ENCODE measurements at regions not wholly inside any gene's neighbourhood (a gene's known extent, or its start where the extent isn't known, plus 50 kb on each side); places are given as distances from the start of the nearest gene placed in this dataset.

DNA sequence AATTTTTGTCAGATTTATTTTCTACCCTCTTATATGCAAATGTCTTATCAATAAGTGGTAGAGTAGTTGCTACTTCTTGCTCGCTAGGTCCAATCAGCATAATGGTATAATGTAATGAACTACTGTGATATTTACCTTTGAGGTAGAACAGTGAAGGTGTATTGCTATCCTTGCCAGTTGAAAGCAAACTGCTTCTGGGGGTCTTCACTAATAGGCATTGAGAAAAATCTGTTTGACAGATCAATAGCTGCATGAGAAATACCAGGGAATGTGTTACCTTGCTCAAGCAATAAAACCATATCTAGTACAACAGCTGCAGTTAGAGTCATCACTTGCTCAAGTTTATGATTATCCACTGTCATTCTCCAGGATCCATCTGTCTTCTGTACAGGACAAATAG, 50.1 kb upstream of the EFEMP1 start:
- no peak for DNase-seq (ENCODE audit: low read depth)
- Histone ChIP-seq H3K36me3 (ENCODE audit: control insufficient read depth, insufficient read depth, low read length, severe bottlenecking) (no peaks in the 10 kb centered on the region), H3K4me1 (ENCODE audit: control insufficient read depth, insufficient read depth, low read length) (no peaks in the 10 kb centered on the region), H3K9ac (ENCODE audit: low read length) (no peak overlapping the region), H3K9me3 (ENCODE audit: control insufficient read depth, low read length) (no peaks in the 10 kb centered on the region), H3K4me3 (ENCODE audit: low read length) (no peak overlapping the region), H3K27me3 (replicated peaks; ENCODE audit: control insufficient read depth, insufficient read depth, low read length) (no peaks in the 10 kb centered on the region)

DNA sequence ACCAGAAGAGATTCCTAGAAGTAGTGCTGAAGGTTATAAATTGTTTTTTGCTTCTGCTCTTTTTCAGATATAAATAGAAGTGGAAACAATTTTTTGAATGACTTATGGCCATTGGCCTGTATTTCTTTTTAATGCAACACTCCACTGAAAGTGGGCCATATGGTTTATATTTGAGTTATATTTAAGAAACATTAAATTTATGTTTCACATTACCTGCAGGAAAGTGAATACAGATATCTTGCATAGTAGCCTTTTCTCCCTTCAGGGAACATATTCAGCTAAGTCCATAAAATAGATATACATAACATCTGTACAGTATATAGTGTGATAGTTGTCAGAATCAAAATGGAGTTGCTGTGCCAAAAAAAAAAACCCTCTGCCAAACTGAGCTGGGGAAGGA, 53.1 kb upstream of the EFEMP1 start:
- H3K4me1 ChIP-seq (ENCODE audit: control insufficient read depth, insufficient read depth, low read length) = no peaks in the 10 kb centered on the region
- no peaks in the 10 kb centered on the region for H3K9me3 ChIP-seq (ENCODE audit: control insufficient read depth, low read length)
- H3K9ac ChIP-seq (ENCODE audit: low read length) = no peak overlapping the region
- H3K27me3 ChIP-seq (replicated peaks; ENCODE audit: control insufficient read depth, insufficient read depth, low read length) = no peaks in the 10 kb centered on the region
- no peak for DNase-seq (ENCODE audit: low read depth)
- no peak overlapping the region for H3K4me3 ChIP-seq (ENCODE audit: low read length)
- no peaks in the 10 kb centered on the region for H3K36me3 ChIP-seq (ENCODE audit: control insufficient read depth, insufficient read depth, low read length, severe bottlenecking)

DNA sequence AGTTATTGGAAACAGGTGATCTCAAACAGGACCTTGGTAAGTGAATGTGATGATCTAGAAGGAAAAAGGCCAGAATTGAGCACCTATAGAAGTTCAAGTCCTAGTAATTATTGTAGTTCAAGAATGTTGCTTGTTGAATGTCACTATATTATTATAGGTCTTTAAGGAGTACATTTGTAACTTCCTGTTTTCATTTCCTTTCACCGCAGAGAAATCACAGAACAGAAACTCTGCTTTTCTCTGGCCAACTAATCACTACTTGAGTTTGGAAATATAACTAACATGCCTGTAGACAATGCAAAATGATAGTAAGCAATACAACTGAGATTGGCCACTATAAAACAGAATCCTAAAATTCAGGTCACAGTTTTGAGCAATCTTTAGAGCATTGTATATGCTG, 61.8 kb upstream of the EFEMP1 start:
- H3K4me1 ChIP-seq (ENCODE audit: control insufficient read depth, insufficient read depth, low read length) = no peaks in the 10 kb centered on the region
- no peak for DNase-seq (ENCODE audit: low read depth)
- no peak overlapping the region for H3K4me3 ChIP-seq (ENCODE audit: low read length)
- H3K36me3 ChIP-seq (ENCODE audit: control insufficient read depth, insufficient read depth, low read length, severe bottlenecking) = no peaks in the 10 kb centered on the region
- no peak overlapping the region for H3K9ac ChIP-seq (ENCODE audit: low read length)
- no peaks in the 10 kb centered on the region for H3K27me3 ChIP-seq (replicated peaks; ENCODE audit: control insufficient read depth, insufficient read depth, low read length)
- H3K9me3 ChIP-seq (ENCODE audit: control insufficient read depth, low read length) = no peaks in the 10 kb centered on the region

DNA sequence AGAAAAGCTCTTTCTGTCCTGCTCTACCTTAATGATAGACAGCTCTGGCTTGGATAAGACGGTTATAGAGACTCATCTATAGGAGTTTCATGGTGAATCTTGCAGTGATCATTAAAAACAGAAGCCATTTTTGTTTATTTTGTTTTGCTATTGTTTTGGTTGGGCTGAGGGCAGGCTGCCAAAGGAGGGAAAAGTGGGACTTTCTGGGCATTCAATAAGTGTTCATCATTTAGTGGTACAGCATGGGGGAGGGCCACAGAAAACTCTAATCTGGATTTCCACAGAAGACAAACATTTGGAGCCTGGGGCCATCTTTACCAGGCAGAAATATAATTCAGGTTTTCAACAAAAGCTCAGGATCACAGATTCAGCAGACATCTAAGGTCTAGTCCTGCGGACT, 62.4 kb upstream of the EFEMP1 start:
- DNase-seq (ENCODE audit: low read depth) = no peak
- Histone ChIP-seq H3K27me3 (replicated peaks; ENCODE audit: control insufficient read depth, insufficient read depth, low read length) (no peaks in the 10 kb centered on the region), H3K9ac (ENCODE audit: low read length) (no peak overlapping the region), H3K9me3 (ENCODE audit: control insufficient read depth, low read length) (no peaks in the 10 kb centered on the region), H3K4me1 (ENCODE audit: control insufficient read depth, insufficient read depth, low read length) (no peaks in the 10 kb centered on the region), H3K4me3 (ENCODE audit: low read length) (no peak overlapping the region), H3K36me3 (ENCODE audit: control insufficient read depth, insufficient read depth, low read length, severe bottlenecking) (no peaks in the 10 kb centered on the region)

DNA sequence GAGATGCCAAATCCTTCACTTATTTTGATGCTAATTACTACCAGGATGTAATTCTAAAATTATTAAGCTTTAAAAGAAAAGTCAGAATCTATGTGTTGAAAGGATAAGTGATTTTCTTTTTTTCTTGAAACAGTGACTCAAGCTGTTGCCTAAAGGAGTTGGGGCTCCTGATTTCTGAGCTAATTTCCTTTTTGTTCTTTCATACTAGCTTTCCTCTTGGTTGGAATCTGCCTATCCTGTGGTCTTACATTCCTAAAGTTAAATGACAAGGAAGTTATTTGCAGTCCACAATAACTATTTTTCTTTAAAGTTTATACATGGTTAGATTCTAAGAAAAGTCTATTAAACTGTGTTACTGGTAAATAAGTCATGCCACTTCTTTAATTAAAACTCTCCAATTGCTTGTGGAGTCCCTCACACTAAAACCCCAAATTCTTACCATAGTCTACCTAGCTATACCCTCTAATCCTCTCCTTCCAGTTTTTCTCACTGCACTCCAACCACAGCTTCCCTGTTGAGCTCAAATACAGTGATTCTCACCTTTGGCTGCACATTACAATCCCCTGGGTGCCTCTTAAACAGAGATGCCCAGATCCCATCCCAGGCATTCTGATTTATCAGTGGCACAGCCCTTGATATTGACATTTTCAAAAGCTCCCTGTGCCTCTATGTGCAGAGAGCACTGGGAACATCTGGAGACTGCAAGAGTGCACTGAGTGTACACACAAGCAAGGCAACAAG, 63.3 kb upstream of the EFEMP1 start:
- Histone ChIP-seq H3K36me3 (ENCODE audit: control insufficient read depth, insufficient read depth, low read length, severe bottlenecking) (no peaks in the 10 kb centered on the region), H3K9ac (ENCODE audit: low read length) (no peak overlapping the region), H3K4me3 (ENCODE audit: low read length) (no peak overlapping the region), H3K9me3 (ENCODE audit: control insufficient read depth, low read length) (no peaks in the 10 kb centered on the region), H3K4me1 (ENCODE audit: control insufficient read depth, insufficient read depth, low read length) (peaks cover 5% of the 10 kb centered on the region), H3K27me3 (replicated peaks; ENCODE audit: control insufficient read depth, insufficient read depth, low read length) (no peaks in the 10 kb centered on the region)
- peak; percentile 25 for DNase-seq (ENCODE audit: low read depth)

DNA sequence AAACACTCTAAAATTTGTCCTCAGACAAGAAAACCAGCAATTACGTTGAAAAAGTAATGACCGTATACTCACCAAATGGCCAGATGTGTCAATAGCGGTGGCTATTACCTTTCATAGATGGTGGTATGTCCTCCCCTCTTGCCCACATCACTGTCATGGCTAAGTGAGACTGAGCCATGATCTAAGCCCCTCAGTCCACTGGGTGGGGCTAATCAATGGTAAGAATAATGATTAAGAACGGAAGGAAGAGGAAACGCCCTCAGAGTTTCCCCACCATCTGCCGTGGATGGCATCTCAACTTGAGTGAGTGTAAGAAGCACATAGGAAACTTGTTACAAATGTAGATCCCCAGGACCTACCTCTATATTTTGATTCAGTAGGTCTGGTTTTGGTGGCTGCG, 65.8 kb upstream of the EFEMP1 start:
- H3K9ac ChIP-seq (ENCODE audit: low read length) = no peak overlapping the region
- DNase-seq (ENCODE audit: low read depth) = no peak
- peaks cover 15% of the 10 kb centered on the region for H3K4me1 ChIP-seq (ENCODE audit: control insufficient read depth, insufficient read depth, low read length)
- H3K4me3 ChIP-seq (ENCODE audit: low read length) = no peak overlapping the region
- no peaks in the 10 kb centered on the region for H3K27me3 ChIP-seq (replicated peaks; ENCODE audit: control insufficient read depth, insufficient read depth, low read length)
- H3K9me3 ChIP-seq (ENCODE audit: control insufficient read depth, low read length) = no peaks in the 10 kb centered on the region
- H3K36me3 ChIP-seq (ENCODE audit: control insufficient read depth, insufficient read depth, low read length, severe bottlenecking) = no peaks in the 10 kb centered on the region

DNA sequence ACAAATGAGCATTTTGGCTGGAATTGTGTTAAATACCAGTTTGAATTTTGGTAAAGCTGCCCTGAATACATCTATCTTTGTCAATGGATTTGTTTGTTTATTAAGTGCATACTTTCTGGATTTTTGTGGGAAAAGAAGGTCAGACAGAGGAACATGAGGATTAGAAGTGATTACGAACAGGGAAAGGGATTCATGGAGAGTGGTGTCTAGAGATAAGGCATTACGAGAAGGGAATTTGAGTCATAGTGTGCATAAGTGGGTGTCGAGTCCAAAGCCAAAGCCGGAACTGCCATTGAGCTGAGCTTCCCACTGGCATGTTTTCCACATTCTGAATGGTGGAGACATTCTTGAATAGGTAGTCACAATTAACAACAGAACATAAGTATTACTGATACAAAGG, 68.9 kb upstream of the EFEMP1 start:
- H3K4me1 ChIP-seq (ENCODE audit: control insufficient read depth, insufficient read depth, low read length) = peaks cover 20% of the 10 kb centered on the region
- H3K36me3 ChIP-seq (ENCODE audit: control insufficient read depth, insufficient read depth, low read length, severe bottlenecking) = no peaks in the 10 kb centered on the region
- H3K9ac ChIP-seq (ENCODE audit: low read length) = peak overlapping the region; percentile 53
- H3K9me3 ChIP-seq (ENCODE audit: control insufficient read depth, low read length) = no peaks in the 10 kb centered on the region
- DNase-seq (ENCODE audit: low read depth) = peak; percentile 95
- H3K4me3 ChIP-seq (ENCODE audit: low read length) = no peak overlapping the region
- H3K27me3 ChIP-seq (replicated peaks; ENCODE audit: control insufficient read depth, insufficient read depth, low read length) = no peaks in the 10 kb centered on the region

DNA sequence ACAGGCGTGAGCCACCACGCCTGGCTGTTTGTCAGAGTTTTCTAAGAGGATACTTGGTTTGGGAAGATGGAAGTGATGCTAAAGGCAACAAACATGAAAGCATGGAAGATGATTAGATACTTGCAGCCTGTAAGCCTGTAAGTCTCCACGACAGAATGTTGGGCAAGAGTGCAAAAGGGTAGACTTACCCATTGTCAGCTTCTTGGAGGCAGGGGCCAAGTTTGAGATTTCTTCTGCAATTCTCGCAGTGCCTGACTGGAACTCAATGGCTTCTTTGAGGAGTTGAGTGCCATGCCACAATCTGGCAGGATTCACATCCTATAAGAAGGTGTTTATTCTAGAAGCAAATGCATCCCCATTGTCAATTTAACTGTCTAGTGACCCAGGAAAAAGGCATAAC, 70.1 kb upstream of the EFEMP1 start:
- H3K4me1 ChIP-seq (ENCODE audit: control insufficient read depth, insufficient read depth, low read length) = peaks cover 23% of the 10 kb centered on the region
- DNase-seq (ENCODE audit: low read depth) = no peak
- no peak overlapping the region for H3K4me3 ChIP-seq (ENCODE audit: low read length)
- H3K9ac ChIP-seq (ENCODE audit: low read length) = no peak overlapping the region
- H3K36me3 ChIP-seq (ENCODE audit: control insufficient read depth, insufficient read depth, low read length, severe bottlenecking) = no peaks in the 10 kb centered on the region
- H3K27me3 ChIP-seq (replicated peaks; ENCODE audit: control insufficient read depth, insufficient read depth, low read length) = no peaks in the 10 kb centered on the region
- no peaks in the 10 kb centered on the region for H3K9me3 ChIP-seq (ENCODE audit: control insufficient read depth, low read length)

DNA sequence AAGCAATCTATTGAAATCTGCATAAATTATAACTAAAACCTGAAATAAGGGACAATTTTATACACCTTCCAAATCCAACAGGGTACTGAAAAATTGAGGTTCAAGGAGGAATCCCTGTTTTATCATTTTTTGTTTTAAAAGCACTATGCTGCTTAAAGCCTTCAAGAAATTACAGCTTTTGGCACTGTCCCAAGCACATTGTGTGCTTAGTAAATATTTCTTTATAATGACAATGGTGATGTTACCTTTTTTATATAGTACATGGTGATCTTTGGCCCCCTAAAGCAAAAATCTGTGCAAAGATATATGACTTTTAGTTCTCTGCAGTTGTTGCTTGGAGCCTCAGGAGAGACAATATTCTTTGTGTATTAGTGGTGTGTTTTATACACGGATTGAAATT, 71.6 kb upstream of the EFEMP1 start:
- Histone ChIP-seq H3K9ac (ENCODE audit: low read length) (no peak overlapping the region), H3K36me3 (ENCODE audit: control insufficient read depth, insufficient read depth, low read length, severe bottlenecking) (no peaks in the 10 kb centered on the region), H3K27me3 (replicated peaks; ENCODE audit: control insufficient read depth, insufficient read depth, low read length) (no peaks in the 10 kb centered on the region), H3K9me3 (ENCODE audit: control insufficient read depth, low read length) (no peaks in the 10 kb centered on the region), H3K4me1 (ENCODE audit: control insufficient read depth, insufficient read depth, low read length) (peaks cover 35% of the 10 kb centered on the region), H3K4me3 (ENCODE audit: low read length) (no peak overlapping the region)
- DNase-seq (ENCODE audit: low read depth) = peak; percentile 12

DNA sequence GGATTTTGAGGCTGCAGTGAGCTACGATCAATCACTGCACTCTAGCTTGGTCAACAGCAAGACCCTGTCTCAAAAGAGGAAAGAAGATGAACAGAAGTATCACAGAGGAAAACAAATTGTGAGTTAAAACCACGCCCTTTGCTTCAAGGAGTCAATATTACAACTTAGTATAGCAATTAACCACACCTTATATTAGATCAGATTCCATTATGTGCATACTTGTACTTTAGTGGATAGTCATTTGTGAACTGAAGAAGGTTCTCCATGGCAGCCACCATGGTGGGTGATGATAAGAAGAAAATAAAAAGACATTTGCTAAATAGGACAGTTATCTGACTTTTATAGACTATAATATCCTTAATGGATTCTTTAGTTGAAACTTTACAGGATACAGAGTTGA, 72.3 kb upstream of the EFEMP1 start:
- Histone ChIP-seq H3K4me3 (ENCODE audit: low read length) (no peak overlapping the region), H3K36me3 (ENCODE audit: control insufficient read depth, insufficient read depth, low read length, severe bottlenecking) (no peaks in the 10 kb centered on the region), H3K27me3 (replicated peaks; ENCODE audit: control insufficient read depth, insufficient read depth, low read length) (no peaks in the 10 kb centered on the region), H3K9ac (ENCODE audit: low read length) (no peak overlapping the region), H3K9me3 (ENCODE audit: control insufficient read depth, low read length) (no peaks in the 10 kb centered on the region), H3K4me1 (ENCODE audit: control insufficient read depth, insufficient read depth, low read length) (peaks cover 35% of the 10 kb centered on the region)
- DNase-seq (ENCODE audit: low read depth) = no peak

DNA sequence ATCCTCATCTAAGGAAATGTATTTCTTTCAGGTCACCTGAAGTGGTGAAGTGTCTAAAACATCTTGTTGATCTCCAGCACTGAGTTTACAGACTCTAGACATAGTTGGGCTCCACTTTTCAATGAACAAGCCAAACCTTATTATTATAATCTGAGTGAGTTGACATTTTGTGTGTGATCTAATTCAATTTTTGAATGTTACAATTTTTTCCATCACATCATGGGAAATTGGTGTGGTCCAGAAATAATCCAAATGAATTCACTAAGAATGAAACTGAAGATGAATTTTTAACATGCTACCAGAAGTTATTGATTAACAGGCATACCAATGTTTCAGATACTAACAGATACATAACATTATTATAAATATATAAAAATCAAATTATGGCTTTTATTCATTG, 75.6 kb upstream of the EFEMP1 start:
- no peaks in the 10 kb centered on the region for H3K27me3 ChIP-seq (replicated peaks; ENCODE audit: control insufficient read depth, insufficient read depth, low read length)
- H3K4me3 ChIP-seq (ENCODE audit: low read length) = no peak overlapping the region
- H3K9ac ChIP-seq (ENCODE audit: low read length) = no peak overlapping the region
- H3K36me3 ChIP-seq (ENCODE audit: control insufficient read depth, insufficient read depth, low read length, severe bottlenecking) = no peaks in the 10 kb centered on the region
- H3K9me3 ChIP-seq (ENCODE audit: control insufficient read depth, low read length) = no peaks in the 10 kb centered on the region
- peaks cover 20% of the 10 kb centered on the region for H3K4me1 ChIP-seq (ENCODE audit: control insufficient read depth, insufficient read depth, low read length)
- DNase-seq (ENCODE audit: low read depth) = no peak

DNA sequence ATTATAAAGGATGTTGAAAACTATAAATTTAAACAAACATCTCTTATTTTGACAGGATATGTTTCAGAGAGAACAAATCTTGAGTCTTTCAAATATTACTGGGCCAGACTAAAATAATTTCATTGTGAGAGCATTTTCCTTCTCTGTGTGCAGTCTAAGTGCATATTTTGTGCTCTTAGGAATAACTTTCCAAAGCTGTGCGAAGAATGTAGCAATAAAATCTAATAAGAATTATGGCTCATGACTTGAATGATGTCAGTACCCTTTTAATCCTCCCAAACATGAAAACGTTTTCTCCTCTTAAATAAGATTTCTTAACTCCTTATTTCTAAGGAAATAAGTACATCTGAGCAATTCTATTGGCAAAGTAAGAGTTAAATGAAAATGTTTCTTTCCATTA, 76.2 kb upstream of the EFEMP1 start:
- H3K27me3 ChIP-seq (replicated peaks; ENCODE audit: control insufficient read depth, insufficient read depth, low read length) = no peaks in the 10 kb centered on the region
- DNase-seq (ENCODE audit: low read depth) = no peak
- H3K9ac ChIP-seq (ENCODE audit: low read length) = no peak overlapping the region
- no peak overlapping the region for H3K4me3 ChIP-seq (ENCODE audit: low read length)
- H3K4me1 ChIP-seq (ENCODE audit: control insufficient read depth, insufficient read depth, low read length) = peaks cover 20% of the 10 kb centered on the region
- H3K9me3 ChIP-seq (ENCODE audit: control insufficient read depth, low read length) = no peaks in the 10 kb centered on the region
- no peaks in the 10 kb centered on the region for H3K36me3 ChIP-seq (ENCODE audit: control insufficient read depth, insufficient read depth, low read length, severe bottlenecking)
